ENCODE measurements at regions not wholly inside any gene's neighbourhood (a gene's known extent, or its start where the extent isn't known, plus 50 kb on each side); places are given as distances from the start of the nearest gene placed in this dataset.

- 48% methylated on average over 4 of the region's 4 CpGs for WGBS (ENCODE audit: missing lambda C conversion rate)
- FAIRE-seq = no peak
- Histone ChIP-seq H3K4me2 (no peak overlapping the region), H3K4me3 (no peak overlapping the region), H3K9me3 (no peaks in the 10 kb centered on the region; the same call in 2 of the 3 replicates), H3K27ac (no peak overlapping the region), H3K4me1 (no peaks in the 10 kb centered on the region)
- POLR2A ChIA-PET = no interaction called here
- DNase-seq (ENCODE audit: low read depth in 1 of 2, low spot score in 1 of 2) = no peak
- no peak for ATAC-seq
- CTCF ChIA-PET = no interaction called here
- TF ChIP-seq NFE2L2 (conservative IDR thresholded peaks at IDR 0.05; ENCODE audit: low read length) = no peak
- no peak for TF ChIP-seq TP53 (CRISPR knock-in tag; IDR thresholded peaks at IDR 0.05)
- TF ChIP-seq PHF8 (IDR thresholded peaks at IDR 0.05; ENCODE audit: borderline replicate concordance, low read depth) = no peak
- TF ChIP-seq SMC3 (IDR thresholded peaks at IDR 0.05) = no peak
- no peak for TF ChIP-seq HDAC2 (IDR thresholded peaks at IDR 0.05)
- TF ChIP-seq, protein P1, sequence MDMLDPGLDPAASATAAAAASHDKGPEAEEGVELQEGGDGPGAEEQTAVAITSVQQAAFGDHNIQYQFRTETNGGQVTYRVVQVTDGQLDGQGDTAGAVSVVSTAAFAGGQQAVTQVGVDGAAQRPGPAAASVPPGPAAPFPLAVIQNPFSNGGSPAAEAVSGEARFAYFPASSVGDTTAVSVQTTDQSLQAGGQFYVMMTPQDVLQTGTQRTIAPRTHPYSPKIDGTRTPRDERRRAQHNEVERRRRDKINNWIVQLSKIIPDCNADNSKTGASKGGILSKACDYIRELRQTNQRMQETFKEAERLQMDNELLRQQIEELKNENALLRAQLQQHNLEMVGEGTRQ (IDR thresholded peaks at IDR 0.05) = no peak
- no peak for TF ChIP-seq RAD21 (conservative IDR thresholded peaks at IDR 0.05 in 1 of 2, IDR thresholded peaks at IDR 0.05 in 1 of 2)
- no peak for TF ChIP-seq ZC3H11A (IDR thresholded peaks at IDR 0.05)
These were observed 505.9 kb downstream of the SI start for GRCh38 chr3:164572436-164572835.

GRCh38 chr3:164550857-164551256, 527.4 kb downstream of the SI start:
- Histone ChIP-seq H3K27ac (no peak overlapping the region), H3K4me2 (no peak overlapping the region), H3K9me3 (no peaks in the 10 kb centered on the region), H3K4me3 (no peak overlapping the region), H3K4me1 (no peaks in the 10 kb centered on the region)
- CTCF ChIA-PET = interaction anchor here (0.6 to 1.7 kb wide), 2 partner anchors 144 to 438 kb away, joined by 3 read pairs; no protein-coding TSS in a partner anchor
- POLR2A ChIA-PET = no interaction called here
- ATAC-seq (no peak), DNase-seq (ENCODE audit: low read depth in 1 of 2, low spot score in 1 of 2) (peak in 1 of 2 experiments; percentile 5), FAIRE-seq (no peak)
- TF ChIP-seq MAX (IDR thresholded peaks at IDR 0.05) (no peak), ZNF302 (CRISPR knock-in tag; IDR thresholded peaks at IDR 0.05) (no peak), NR3C1 (IDR thresholded peaks at IDR 0.05) (no peak), POLR2A (IDR thresholded peaks at IDR 0.05; ENCODE audit: low read length) (no peak), NFE2L2 (conservative IDR thresholded peaks at IDR 0.05; ENCODE audit: low read length) (no peak), MYC (IDR thresholded peaks at IDR 0.05; ENCODE audit: borderline replicate concordance, low read length) (no peak), ATOH8 (CRISPR knock-in tag; IDR thresholded peaks at IDR 0.05; ENCODE audit: low read depth) (no peak), CBX2 (IDR thresholded peaks at IDR 0.05; ENCODE audit: borderline replicate concordance, low read depth) (no peak), CEBPB (IDR thresholded peaks at IDR 0.05) (no peak), HOXB13 (CRISPR knock-in tag; IDR thresholded peaks at IDR 0.05; ENCODE audit: low read depth) (no peak), RFX5 (IDR thresholded peaks at IDR 0.05) (no peak), RCOR1 (IDR thresholded peaks at IDR 0.05; ENCODE audit: low read depth, low read length) (no peak), RAD21 (conservative IDR thresholded peaks at IDR 0.05 in 1 of 2, IDR thresholded peaks at IDR 0.05 in 1 of 2) (no peak), POLR2AphosphoS2 (conservative IDR thresholded peaks at IDR 0.05; ENCODE audit: low read length) (no peak), FOSB (CRISPR knock-in tag; IDR thresholded peaks at IDR 0.05) (no peak), RNF2 (IDR thresholded peaks at IDR 0.05; ENCODE audit: borderline replicate concordance, low read depth) (no peak), MAFK (IDR thresholded peaks at IDR 0.05; ENCODE audit: partially characterized antibody) (no peak)
- TF ChIP-seq, protein P2, sequence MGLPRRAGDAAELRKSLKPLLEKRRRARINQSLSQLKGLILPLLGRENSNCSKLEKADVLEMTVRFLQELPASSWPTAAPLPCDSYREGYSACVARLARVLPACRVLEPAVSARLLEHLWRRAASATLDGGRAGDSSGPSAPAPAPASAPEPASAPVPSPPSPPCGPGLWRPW (IDR thresholded peaks at IDR 0.05) = no peak

GRCh38 chr3:164539215-164539614, 539.1 kb downstream of the SI start:
- no peak for ATAC-seq
- no peaks in the 10 kb centered on the region for H3K4me1 ChIP-seq
- no peak overlapping the region for H3K4me2 ChIP-seq
- ChIA-PET POLR2A (no interaction called here), CTCF (no interaction called here)
- no peak for DNase-seq (ENCODE audit: low read depth in 1 of 2, low spot score in 1 of 2)
- TF ChIP-seq FOXS1 (CRISPR knock-in tag; IDR thresholded peaks at IDR 0.05) = no peak
- TF ChIP-seq HOXB5 (CRISPR knock-in tag; IDR thresholded peaks at IDR 0.05) = no peak
- no peak for TF ChIP-seq TP53 (CRISPR knock-in tag; IDR thresholded peaks at IDR 0.05)
- TF ChIP-seq FOSB (CRISPR knock-in tag; IDR thresholded peaks at IDR 0.05) = no peak
- no peak for TF ChIP-seq NPAS2 (CRISPR knock-in tag; IDR thresholded peaks at IDR 0.05; ENCODE audit: borderline replicate concordance)
- TF ChIP-seq RNF2 (IDR thresholded peaks at IDR 0.05; ENCODE audit: borderline replicate concordance, low read depth) = no peak
- TF ChIP-seq RFX5 (IDR thresholded peaks at IDR 0.05) = no peak
- TF ChIP-seq REST (IDR thresholded peaks at IDR 0.05) = no peak
- no peak for TF ChIP-seq EP300 (IDR thresholded peaks at IDR 0.05)
- no peak for TF ChIP-seq RAD21 (conservative IDR thresholded peaks at IDR 0.05 in 1 of 2, IDR thresholded peaks at IDR 0.05 in 1 of 2)
- 58% methylated on average over 2 of the region's 2 CpGs for WGBS (ENCODE audit: missing lambda C conversion rate)
- FAIRE-seq = no peak
- H3K9me3 ChIP-seq = no peaks in the 10 kb centered on the region
- no peak overlapping the region for H3K27ac ChIP-seq
- no peak overlapping the region for H3K4me3 ChIP-seq

Data from A549 (cell line).